HG03521 (cell line): ENCODE measurements at regions not wholly inside any gene's neighbourhood (a gene's known extent, or its start where the extent isn't known, plus 50 kb on each side); places are given as distances from the start of the nearest gene placed in this dataset.
"Not testable (repeated sequence)": the region's sequence is repeated elsewhere in the genome, so short reads cannot be mapped to it uniquely, and the experiment has no call there.

Source experiments
- ATAC-seq: cut with Tn5 transposase; IDR thresholded peaks from one replicate; pipeline ENCODE4 v1.9.1; 2021; ENCODE audit warnings: mild to moderate bottlenecking, moderate library complexity; ENCODE audit not compliant: unreplicated experiment

DNA sequence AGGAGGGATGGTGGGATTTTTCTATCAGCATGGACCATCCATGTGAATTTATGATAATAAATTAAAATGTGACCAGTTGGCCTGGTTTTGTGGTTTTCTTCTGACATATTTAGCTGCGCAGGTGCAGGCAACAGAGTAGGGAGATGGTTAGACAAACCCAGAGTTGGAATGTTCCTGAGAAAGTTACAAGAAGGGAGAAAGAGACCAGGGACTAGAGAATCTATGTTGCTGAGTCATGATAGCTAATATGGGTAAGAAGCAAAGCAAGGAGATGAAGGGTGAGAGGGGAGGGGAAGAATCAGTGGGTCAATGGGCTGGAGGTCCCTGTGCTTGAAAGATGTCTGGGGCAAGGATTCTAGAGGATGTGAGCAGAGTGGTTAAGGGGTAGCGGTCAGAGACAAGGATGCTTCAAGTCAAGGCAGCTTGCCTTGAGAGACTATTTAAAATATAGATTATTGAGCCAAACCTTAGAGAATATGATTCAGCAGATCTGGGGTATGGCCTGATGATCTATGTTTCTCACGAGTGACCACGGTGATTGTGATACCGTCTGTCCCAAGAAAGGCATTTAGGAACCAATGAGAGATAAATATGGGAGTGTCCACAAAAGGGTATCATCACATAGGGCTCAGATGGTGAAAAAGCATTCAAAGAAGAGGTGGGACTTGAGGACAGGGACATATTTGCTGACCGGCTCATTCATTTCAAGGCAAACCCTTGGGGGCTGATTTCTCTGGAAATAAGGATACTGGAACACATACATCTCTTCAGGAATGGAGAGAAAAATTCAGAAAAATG, 219.7 kb upstream of the PLD5 start:
- ATAC-seq, result no peak

DNA sequence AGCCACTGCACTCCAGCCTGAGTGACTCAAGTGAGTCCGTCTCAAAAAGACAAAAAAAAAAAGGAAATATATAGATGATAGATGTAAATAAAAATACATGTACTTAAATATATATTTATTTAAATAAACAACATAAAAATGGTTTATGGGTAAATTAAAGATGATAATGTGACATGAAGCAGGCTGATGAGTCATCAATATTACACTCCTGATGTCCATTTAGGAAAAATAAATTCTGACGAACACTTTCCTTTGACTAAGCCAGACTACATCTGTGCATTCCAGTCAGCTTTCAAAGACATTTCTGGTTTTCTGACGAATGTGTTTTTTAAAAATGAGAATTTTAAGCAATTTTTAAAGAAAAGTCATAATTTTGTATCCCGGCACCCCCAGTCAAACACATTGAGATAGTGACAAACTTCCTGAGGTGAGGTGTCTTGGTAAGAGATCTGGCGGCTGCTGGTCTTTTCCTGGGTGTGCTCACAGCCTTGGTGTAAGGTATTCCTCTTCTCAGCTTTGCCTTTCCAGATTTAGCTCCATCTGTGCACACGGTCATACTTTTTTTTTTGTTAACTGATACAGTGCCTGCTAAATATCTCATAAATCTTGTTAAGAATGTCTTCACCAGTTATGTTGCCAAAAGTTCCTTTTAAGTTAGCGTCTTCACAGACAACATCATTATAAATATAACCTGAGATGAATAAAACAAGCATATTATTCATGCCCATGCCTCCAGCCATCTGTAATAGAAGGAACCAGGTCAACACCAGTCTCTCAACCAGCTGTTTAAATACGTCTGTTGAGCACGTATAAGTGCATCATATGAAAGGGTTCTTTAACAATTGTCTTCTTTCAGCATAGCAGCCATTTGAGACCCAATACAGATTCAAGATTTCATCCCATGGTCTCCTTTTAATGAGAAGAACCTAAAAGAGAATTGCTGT, 214.5 kb upstream of the PLD5 start:
- ATAC-seq, result no peak

DNA sequence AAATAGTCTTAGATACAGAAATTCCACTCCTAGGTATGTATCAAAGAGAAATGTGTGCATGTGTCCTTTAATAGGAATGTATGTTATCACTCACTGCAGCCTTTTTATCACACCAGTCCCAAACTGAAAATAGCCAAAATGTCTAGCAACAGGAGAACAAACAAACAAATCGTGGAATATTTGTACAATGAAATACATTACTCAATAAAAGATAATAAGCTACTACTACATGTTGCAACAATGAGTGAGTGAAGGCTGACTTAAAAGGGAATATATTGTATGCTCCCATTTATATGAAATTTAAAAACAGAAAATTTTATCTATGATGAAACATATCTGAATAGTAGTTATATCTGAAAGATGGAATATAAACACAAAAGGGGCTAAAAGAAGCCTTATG, 212.1 kb upstream of the PLD5 start:
- no peak for ATAC-seq

DNA sequence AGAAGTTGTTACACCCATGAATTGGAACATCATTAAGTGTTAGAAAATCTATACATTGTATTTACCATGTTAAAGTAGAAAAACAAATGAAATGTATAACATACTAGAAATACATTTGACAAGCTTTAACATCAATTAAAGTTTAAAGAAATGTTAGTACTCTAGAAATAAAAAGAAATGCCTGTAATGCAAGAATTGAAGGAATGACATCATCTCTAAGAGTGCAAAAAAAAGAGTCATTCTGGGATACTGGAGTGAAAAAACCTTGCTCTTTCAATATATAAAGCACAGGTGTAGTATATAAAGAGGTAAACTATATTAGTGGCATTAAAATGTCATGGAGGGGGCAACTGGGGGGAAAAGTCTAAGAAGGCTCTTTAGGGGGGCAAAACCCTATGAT, 210.8 kb upstream of the PLD5 start:
- no peak for ATAC-seq

DNA sequence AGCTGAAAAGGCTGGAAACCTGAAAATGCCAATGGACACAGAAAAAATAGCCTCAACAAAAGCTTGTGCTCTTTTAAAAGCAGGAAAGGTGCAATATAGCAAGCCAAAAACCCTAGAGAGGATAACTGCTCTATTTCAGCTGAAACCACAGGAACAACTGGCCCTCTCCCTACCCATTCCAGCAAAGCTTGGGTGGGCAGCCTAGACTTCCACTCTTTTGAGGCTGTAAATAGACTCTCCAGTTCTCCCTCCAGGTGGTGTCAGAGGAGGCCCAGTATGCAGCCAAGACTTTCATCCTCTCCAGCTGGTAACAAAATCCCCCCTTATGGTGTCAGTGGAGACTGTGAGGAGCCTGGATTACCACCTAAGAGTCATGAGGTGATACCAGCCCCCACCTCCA, 206.9 kb upstream of the PLD5 start:
- ATAC-seq, result no peak

DNA sequence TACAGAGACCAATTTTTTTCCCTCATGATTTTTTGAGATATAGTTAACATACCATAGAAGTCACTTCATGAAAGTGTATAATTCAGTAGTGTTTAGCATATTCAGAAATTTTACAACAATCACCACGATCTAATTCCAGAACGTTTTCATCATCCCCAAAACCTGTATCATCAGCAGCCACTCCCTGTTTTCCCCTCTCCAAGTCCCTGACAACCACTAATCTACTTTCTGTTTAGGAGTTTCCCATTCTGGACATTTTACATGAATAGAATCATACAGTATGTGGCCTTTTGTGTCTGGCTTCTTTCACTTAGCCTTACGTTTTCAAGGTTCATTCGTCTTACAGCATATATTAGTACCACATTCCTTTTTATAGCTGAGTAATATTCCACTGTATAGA, 204.2 kb upstream of the PLD5 start:
- ATAC-seq, result no peak

DNA sequence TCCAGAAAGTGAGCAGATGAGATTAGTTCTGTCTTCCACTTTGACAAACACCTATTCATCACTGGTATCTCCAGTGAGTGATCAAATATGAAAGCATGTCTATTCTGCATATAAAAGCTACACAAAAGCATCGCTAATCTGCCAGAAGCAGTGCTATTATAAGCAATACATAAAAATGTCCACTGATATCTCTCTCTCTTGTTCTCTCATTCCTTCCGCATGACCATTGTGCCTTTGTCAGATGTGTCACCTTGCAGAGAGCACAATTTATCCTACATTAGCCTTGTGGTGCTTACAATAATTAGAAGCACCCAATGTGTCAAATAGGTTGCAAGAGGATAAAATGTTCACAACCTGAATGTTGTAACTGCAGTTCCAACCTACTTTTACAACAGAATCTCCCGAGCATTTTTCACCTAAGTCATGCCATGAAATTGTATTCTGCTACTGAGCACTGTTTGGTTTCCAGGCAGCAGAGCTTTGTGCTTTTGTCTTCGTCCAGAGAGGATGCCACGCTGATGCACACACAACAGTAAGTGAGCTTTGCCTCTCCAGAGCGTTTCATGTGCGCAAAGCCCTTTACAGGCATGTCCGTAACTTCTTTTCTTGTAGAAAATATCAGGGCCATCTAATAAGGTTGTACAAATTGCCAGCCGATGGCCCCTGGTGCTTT, 198.7 kb upstream of the PLD5 start:
- no peak for ATAC-seq

DNA sequence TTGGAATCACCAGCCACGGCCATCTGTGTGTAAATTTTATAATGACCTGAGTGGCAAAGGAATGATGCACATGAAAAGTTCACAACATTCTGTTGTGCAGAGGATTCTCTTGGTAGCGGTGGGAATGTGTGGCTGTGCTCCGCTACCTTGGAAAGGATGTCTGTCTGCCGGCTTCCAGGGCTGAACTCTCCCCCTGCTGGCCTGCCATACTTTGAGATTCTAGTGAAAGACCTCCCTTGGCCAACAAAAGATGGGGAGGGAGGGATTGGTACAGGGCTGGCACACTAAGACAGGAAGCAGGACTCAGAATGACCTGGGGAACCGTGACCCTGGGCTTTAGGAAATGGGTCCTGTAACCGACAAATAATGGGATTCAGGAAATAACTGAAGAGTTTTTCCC, 194.5 kb upstream of the PLD5 start:
- ATAC-seq, result no peak

DNA sequence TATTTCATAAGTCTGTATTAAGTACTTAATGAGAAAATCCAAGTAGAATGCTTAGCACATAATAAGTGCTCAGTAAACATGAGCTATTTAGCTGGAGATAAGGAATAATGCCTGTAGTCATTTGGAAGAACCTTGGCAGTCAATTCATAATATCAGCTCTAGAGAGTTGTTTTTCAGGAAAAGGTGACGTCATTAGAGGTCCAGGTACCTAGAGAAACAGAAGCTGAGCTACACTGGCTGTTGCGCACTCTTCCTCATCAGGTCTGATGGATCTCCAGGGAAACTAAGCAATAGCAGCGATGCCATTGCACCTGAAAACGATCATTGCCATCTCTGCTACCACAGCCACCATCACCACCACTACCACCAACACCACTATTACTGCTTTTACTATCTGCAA, 187.8 kb upstream of the PLD5 start:
- ATAC-seq, result no peak

DNA sequence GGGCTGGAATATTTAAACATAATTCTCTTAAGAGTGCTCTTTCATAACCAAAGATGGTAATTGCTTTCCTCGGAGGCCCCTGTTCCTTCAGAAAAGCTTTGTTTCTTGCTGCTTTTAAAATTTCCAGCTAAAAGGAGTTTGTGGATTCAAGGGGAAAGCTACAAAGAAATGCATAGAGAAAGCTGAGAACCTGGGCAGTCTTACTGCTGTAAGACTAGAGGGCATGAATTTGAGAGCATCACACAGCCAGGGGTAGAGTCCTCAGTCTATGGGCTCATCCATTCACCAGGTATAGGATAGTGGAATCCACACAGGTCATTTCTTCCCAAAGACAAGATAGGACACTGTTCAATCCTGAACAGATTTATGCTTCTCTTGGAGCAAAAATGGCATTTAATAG, 186.3 kb upstream of the PLD5 start:
- no peak for ATAC-seq

DNA sequence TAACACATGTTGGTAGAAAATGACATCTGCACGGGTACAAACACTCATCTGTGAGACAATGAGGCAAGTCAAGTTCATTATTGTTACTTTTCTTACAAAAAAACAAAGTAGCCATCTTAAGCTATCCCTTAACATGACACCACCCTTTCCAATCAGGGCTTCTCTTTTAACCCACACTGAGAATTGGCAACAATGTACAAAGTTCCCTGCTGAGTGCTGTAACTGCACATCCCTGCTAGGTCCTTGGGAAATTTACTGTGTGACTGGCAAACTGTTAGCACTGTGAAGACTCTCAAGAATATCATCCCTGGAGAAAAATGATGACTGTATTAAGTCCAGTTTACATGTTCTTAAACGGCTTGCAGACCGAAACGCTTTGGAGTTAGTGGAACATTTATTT, 185.8 kb upstream of the PLD5 start:
- no peak for ATAC-seq

DNA sequence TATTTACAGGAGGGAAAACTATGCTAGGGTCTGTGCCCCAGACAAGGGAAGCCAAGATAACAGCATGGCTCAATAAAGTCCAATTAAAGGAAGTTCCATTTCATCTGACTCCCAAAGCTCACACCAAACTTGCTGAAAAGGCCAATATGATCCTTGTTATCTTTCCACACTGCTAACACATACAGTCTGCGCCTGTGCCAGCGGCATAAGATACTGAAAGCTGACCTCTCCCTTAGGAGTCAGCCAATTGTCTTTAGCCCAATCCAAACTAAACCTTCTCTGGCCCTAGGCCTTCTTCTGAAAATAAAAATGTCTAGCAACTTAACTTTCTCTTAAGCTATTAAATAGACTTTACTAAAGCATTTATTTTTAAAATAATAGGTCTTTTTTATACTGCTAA, 179.0 kb upstream of the PLD5 start:
- ATAC-seq, result no peak

DNA sequence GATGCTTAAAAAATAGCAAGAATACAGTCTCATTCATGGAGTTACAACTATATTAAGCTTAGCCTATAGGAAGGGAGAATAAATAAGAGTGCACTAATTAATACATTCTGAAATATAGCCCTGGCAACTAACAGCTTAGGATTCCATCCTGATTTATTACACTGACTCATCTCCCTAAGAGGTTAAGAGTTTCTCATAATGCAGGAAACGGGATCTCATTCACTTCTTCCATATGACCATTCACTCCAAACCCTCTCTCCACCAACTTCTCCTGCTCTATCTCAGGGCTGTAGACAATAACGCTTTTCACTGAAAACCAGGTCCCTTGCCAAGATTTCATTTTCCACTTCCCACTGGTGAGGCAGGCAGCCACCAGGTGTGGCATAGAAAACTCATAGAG, 168.5 kb upstream of the PLD5 start:
- ATAC-seq, result no peak

DNA sequence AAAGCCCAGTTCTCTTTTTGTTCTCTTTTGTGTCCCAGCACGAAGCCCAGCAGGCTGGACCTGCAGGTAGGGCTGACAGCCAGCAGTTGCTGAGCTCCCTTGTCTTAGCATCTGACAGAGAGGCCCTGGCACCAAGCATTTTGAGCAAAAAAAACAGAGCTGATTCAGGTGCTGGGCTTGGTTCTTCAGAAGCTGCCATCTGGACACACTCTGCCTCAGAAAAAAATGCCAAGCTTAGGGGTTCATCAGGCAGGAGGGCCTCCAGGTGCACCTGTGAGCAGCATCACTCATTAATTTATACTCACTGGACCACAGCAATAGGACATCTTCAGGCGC, 167.1 kb upstream of the PLD5 start:
- no peak for ATAC-seq

DNA sequence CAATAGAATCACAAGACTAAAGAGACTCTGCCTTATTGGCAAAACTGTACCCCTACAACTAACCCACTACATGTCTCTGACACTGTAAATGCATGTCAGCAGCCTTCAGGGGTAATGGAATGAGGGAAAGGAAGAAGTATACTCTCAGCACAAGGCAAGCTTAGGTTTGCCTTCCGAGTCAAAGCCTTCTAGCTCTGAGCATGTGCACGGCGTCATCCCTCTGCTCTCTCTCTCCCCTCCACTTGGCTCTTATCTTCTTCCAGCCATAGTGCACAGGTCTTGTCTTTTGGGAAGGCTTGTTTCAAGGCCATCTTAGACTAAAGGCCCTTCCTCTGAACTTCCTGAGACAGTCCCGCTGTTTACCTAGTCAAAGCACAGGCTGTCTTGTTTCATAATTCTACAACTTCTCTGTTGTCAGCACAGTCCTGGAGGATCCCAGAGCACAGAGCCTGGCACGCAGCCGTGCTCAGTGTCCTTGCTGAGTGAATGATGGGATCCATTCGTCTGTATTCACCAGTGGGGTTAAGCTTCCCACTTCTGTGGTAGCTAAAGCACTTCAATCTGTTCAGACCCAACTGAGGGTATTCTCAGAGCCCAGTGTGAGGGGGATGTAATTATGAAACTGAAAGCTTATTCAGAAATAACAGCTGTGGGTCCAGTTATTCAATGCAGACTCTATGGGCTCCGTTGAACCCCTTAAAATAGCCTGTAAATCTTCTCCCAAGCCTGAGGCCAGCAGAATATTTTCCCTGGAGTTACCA, 166.5 kb upstream of the PLD5 start:
- no peak for ATAC-seq

DNA sequence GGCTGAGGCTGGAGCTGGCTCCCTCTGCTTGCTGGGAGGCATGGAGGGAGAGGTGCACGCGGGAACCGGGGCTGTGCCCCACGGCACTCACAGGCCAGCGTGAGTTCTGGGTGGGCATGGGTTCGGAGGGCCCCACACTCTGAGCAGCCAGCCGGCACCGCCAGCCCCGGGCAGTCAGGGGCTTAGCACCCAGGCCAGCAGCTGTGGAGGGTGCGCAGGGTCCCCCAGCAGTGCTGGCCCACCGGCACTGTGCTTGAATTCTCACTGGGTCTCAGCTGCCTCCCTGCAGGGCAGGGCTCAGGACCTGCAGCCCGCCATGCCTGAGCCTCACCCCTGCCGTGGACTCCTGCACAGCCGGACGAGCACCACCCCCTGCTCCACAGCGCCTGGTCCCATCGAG, 164.9 kb upstream of the PLD5 start:
- no peak for ATAC-seq

DNA sequence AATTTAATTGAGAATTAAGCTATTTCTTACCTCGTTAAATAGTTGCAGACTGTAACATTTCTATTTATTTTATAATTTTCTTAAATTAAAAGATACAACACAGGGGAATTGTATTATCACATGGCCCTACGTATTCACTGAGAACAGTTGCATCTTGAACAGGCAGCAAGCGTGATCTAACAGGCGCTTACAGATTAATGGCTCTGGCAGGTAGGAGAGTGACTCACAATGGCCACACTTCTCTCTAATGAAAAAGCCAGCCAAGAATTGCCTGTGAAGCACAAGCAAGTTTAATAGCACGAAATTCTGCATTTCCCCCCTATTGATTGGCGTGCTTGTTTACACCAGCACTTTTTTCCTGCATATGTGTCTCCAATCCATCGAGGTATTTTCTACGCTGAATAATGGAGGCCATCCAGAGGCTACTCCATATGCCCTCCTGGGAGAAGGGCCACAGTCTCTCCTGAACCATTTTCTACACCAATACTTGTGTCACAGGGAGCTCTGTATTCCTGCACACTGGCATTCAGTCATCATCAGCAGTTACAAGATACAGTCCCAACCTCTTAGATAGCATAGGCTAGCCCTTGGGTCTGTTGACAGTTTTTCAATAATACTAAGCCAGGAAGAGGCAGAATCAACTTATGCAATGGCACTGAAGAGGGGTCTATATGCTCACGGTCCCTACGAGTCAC, 150.6 kb upstream of the PLD5 start:
- no peak for ATAC-seq

DNA sequence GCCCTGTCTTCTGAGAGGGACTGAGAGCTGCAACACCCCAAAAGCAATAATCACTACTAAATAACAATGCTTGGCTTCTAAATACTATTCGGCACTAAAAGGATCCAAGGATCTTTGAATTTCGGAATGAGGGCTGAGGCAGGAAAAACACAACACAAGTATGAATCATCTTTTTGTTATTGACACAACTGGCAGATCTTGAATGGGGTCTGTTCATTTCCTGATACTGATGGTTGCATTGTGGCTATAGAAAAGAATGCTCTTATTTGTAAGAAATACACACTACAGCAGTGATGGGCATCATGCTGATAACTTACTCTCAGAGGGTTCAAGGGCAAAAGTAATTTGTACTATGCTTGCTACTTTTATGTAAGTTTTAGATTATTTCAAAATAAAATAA, 149.2 kb upstream of the PLD5 start:
- no peak for ATAC-seq

DNA sequence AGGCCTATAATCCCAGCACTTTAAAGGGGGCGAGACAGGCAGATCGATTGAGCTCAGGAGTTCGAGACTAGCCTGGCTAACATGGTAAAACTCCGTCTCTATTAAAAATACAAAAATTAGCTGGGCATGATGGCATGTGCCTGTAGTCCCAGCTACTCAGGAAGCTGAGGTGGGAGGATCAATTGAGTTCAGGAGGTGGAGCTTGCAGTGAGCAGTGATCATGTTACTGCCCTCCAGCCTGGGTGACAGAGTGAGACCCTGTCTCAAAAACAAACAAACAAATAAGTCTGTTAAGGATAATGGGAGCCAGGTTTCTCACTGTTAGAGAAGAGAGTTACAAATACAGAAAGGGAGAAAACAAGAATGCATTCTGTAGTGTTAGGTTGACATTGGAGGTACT, 148.7 kb upstream of the PLD5 start:
- not testable (repeated sequence) for ATAC-seq

DNA sequence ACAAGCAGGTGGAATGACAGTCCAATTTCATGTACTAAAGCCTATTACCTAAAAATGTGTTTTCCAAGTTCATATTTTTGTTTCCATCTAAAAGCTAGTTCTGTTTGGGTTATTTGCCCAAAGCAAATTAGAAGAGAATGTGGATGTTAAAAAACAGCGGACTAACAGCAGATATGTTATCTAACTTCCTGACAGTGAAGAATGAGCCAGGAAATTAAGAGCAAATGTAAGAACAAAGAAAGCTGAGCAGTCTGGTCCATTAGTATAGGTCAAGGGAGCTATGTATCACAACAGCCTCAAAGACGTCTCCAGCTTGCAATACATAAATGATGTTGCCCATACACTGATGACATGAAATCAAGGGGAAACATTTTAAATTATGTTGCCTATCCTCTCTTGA, 145.5 kb upstream of the PLD5 start:
- ATAC-seq, result no peak
